ENCODE measurements at regions not wholly inside any gene's neighbourhood (a gene's known extent, or its start where the extent isn't known, plus 50 kb on each side); places are given as distances from the start of the nearest gene placed in this dataset.

DNA sequence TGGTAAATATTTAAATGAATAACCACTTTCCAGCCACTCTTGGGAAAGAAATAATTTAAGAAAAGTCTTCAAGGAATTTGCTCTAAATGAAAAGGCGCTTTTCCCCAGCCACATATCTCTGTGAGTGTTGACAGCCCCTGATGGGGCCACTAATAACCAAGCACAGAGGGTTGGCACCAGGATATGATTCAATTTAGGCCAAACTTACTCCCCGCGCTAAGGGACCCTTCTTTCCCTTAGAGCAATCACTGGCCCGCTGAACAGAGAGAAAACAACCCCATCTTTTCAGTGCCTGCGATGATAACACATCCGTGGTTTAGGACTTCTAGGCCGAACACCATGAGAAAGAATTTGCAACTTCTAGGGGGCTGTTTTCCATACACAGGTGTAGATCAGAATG, 310.8 kb downstream of the EIPR1 start:
- Histone ChIP-seq H2BK5ac (ENCODE audit: low read depth, low read length) (no peak overlapping the region), H3K4me2 (ENCODE audit: insufficient read depth in 1 of 2, low read depth in 2 of 2, low read length in 2 of 2) (no peak overlapping the region), H2AK5ac (ENCODE audit: low read depth, low read length) (no peak overlapping the region), H2BK12ac (ENCODE audit: low read depth, low read length) (no peak overlapping the region), H4K5ac (ENCODE audit: insufficient read length, low read depth, low read length) (no peak overlapping the region), H3K9ac (replicated peaks in 1 of 4; ENCODE audit: extremely low read depth in 1 of 4, low read depth in 3 of 4, low read length in 3 of 4) (no peak overlapping the region), H4K8ac (ENCODE audit: extremely low read depth, insufficient read depth, low read length) (no peak overlapping the region), H3K23ac (ENCODE audit: insufficient read length) (no peak overlapping the region), H3K4me1 (replicated peaks in 1 of 4; ENCODE audit: control insufficient read depth in 3 of 4, insufficient read depth in 4 of 4, low read length in 3 of 4) (peaks cover 0 to 7% (median 0%) of the 10 kb centered on the region in 4 experiments; a peak in 1 of 7 replicates), H4K20me1 (replicated peaks in 1 of 2; ENCODE audit: control insufficient read depth in 1 of 2, insufficient read depth in 2 of 2, low read length in 2 of 2) (no peaks in the 10 kb centered on the region), H3K27me3 (replicated peaks in 1 of 4; ENCODE audit: control insufficient read depth in 3 of 4, extremely low read depth in 1 of 4, insufficient read depth in 3 of 4, low read length in 3 of 4) (no peaks in the 10 kb centered on the region), H2BK15ac (ENCODE audit: low read length) (no peak overlapping the region), H2BK20ac (ENCODE audit: low read length) (no peak overlapping the region), H3K4me3 (ENCODE audit: extremely low read depth in 1 of 4, insufficient read depth in 2 of 4, low read depth in 3 of 4, low read length in 4 of 4) (no peak overlapping the region), H4K91ac (replicated peaks; ENCODE audit: insufficient read length, low read length) (no peak overlapping the region), H3K23me2 (ENCODE audit: low read depth, low read length) (no peaks in the 10 kb centered on the region), H3K18ac (ENCODE audit: extremely low read depth, low read length) (no peak overlapping the region), H3K14ac (ENCODE audit: insufficient read length) (no peak overlapping the region), H3K79me1 (ENCODE audit: low read depth, low read length) (no peaks in the 10 kb centered on the region; the same call in 1 of the 2 replicates), H3K9me3 (ENCODE audit: insufficient read depth in 2 of 2, low read depth in 1 of 2, low read length in 1 of 2) (no peaks in the 10 kb centered on the region), H3K27ac (ENCODE audit: low read depth, low read length) (no peak overlapping the region), H3K56ac (replicated peaks; ENCODE audit: insufficient read length, low read depth, low read length) (no peak overlapping the region), H2BK120ac (replicated peaks; ENCODE audit: low read depth, low read length) (no peak overlapping the region), H3K4ac (replicated peaks; ENCODE audit: insufficient read length, low read depth, low read length) (no peak overlapping the region), H3K36me3 (ENCODE audit: control insufficient read depth in 2 of 4, insufficient read depth in 4 of 4, low read length in 3 of 4) (no peaks in the 10 kb centered on the region), H2AFZ (ENCODE audit: low read length) (no peak overlapping the region), H3K79me2 (ENCODE audit: control insufficient read depth in 1 of 2, insufficient read depth in 2 of 2, low read length in 2 of 2) (no peaks in the 10 kb centered on the region)
- FAIRE-seq (no peak), DNase-seq (ENCODE audit: low read depth in 1 of 2, low spot score in 2 of 2) (no peak)
- CTCF ChIA-PET (ENCODE audit: partially characterized antibody), result no interaction called here
- 95% methylated on average over 7 of the region's 7 CpGs; no CpG with 5 or more reads in 1 of the 2 experiments for WGBS, 2 experiments (ENCODE audit: extremely low coverage in 1 of 2, insufficient coverage in 1 of 2, insufficient read length in 1 of 2, insufficient replicate concordance in 2 of 2, low coverage in 1 of 2, low lambda C conversion rate in 2 of 2, missing lambda C conversion rate in 1 of 2)
- POLR2A ChIA-PET (ENCODE audit: partially characterized antibody), result no interaction called here
- TF ChIP-seq ASH2L (IDR thresholded peaks at IDR 0.05; ENCODE audit: low read length) (no peak), TCF12 (IDR thresholded peaks at IDR 0.05; ENCODE audit: low read depth, low read length) (no peak), SIX5 (IDR thresholded peaks at IDR 0.05; ENCODE audit: low read depth, low read length) (no peak), CBX8 (IDR thresholded peaks at IDR 0.05; ENCODE audit: borderline replicate concordance, low read depth, low read length) (no peak), GTF2F1 (IDR thresholded peaks at IDR 0.05; ENCODE audit: borderline replicate concordance, low read depth, low read length) (no peak), RFX5 (IDR thresholded peaks at IDR 0.05; ENCODE audit: borderline replicate concordance, low read depth, low read length) (no peak), MAFK (IDR thresholded peaks at IDR 0.05; ENCODE audit: low read depth, low read length) (no peak), NRF1 (IDR thresholded peaks at IDR 0.05; ENCODE audit: low read depth, low read length) (no peak), KDM5A (IDR thresholded peaks at IDR 0.05; ENCODE audit: low read length) (no peak), CTBP2 (IDR thresholded peaks at IDR 0.05; ENCODE audit: borderline replicate concordance, insufficient read depth, insufficient read length, low read length) (no peak), CHD2 (IDR thresholded peaks at IDR 0.05; ENCODE audit: low read length) (no peak), RAD21 (IDR thresholded peaks at IDR 0.05 in 1 of 2, conservative IDR thresholded peaks at IDR 0.05 in 1 of 2; ENCODE audit: low read depth in 2 of 2, low read length in 2 of 2) (no peak), RXRA (IDR thresholded peaks at IDR 0.05; ENCODE audit: insufficient read depth, low read depth, low read length) (no peak), EZH2 (IDR thresholded peaks at IDR 0.05; ENCODE audit: low read depth, low read length, severe bottlenecking) (no peak), CBX5 (IDR thresholded peaks at IDR 0.05; ENCODE audit: low read depth, low read length) (no peak), GABPA (IDR thresholded peaks at IDR 0.05; ENCODE audit: borderline replicate concordance, insufficient read depth, low read length) (no peak)

All from H1 (cell line).